GM06990 (cell line): ENCODE measurements at regions not wholly inside any gene's neighbourhood (a gene's known extent, or its start where the extent isn't known, plus 50 kb on each side); places are given as distances from the start of the nearest gene placed in this dataset.

Experiments used
- DNase-seq: peaks from one replicate; pipeline ENCODE4 v3.0.0-alpha.2; 2011; ENCODE audit not compliant: insufficient read length; ENCODE audit errors: extremely low read depth
- H3K27me3 ChIP-seq: replicated peaks from 2 replicates; pipeline ENCODE4 v1.6.0; 2011; ENCODE audit warnings: low read length; ENCODE audit not compliant: control insufficient read depth, insufficient read depth
- H3K36me3 ChIP-seq: 2 replicates; pipeline ENCODE4 v1.5.1; 2011; ENCODE audit warnings: low read length; ENCODE audit not compliant: control insufficient read depth, insufficient read depth
- H3K4me3 ChIP-seq: replicated peaks from 2 replicates; pipeline ENCODE4 v1.5.1; 2011; ENCODE audit warnings: low read depth, mild to moderate bottlenecking, control low read depth, low read length
- CTCF ChIP-seq: IDR thresholded peaks from 2 replicates; pipeline ENCODE4 v1.5.1; 2011; ENCODE audit warnings: low read length, control low read depth, mild to moderate bottlenecking, inconsistent platforms; ENCODE audit not compliant: insufficient read depth, poor library complexity, severe bottlenecking

- no peak for TF ChIP-seq CTCF
- DNase-seq, result no peak
- Histone ChIP-seq H3K4me3 (no peak overlapping the region), H3K36me3 (no peaks in the 10 kb centered on the region), H3K27me3 (no peaks in the 10 kb centered on the region)
Observed at GRCh38 chr2:138942466-138942865, 162.3 kb upstream of the NXPH2 start.

- H3K36me3 ChIP-seq, result no peaks in the 10 kb centered on the region
- TF ChIP-seq CTCF, result no peak
- DNase-seq, result no peak
- no peak overlapping the region for H3K4me3 ChIP-seq
- no peaks in the 10 kb centered on the region for H3K27me3 ChIP-seq
Observed at GRCh38 chr2:138931284-138932256, 151.4 kb upstream of the NXPH2 start.

- DNase-seq, result no peak
- no peak overlapping the region for H3K4me3 ChIP-seq
- H3K27me3 ChIP-seq, result no peaks in the 10 kb centered on the region
- H3K36me3 ChIP-seq, result no peaks in the 10 kb centered on the region
- TF ChIP-seq CTCF, result no peak
Observed at GRCh38 chr2:138930571-138930970, 150.4 kb upstream of the NXPH2 start.

- no peak for TF ChIP-seq CTCF
- DNase-seq, result no peak
- no peaks in the 10 kb centered on the region for H3K27me3 ChIP-seq
- H3K36me3 ChIP-seq, result no peaks in the 10 kb centered on the region
- H3K4me3 ChIP-seq, result no peak overlapping the region
Observed at GRCh38 chr2:138928374-138929021, 148.3 kb upstream of the NXPH2 start.

GRCh38 chr2:138922973-138923563 is 142.9 kb upstream of the NXPH2 start:
- TF ChIP-seq CTCF, result peak; percentile 29

More at GRCh38 chr2:138922973-138923563, 142.9 kb upstream of the NXPH2 start:
- Histone ChIP-seq H3K27me3 (no peaks in the 10 kb centered on the region), H3K4me3 (no peak overlapping the region), H3K36me3 (no peaks in the 10 kb centered on the region)
- DNase-seq, result no peak
